ENCODE measurements at regions not wholly inside any gene's neighbourhood (a gene's known extent, or its start where the extent isn't known, plus 50 kb on each side); places are given as distances from the start of the nearest gene placed in this dataset.
"Not testable (repeated sequence)": the region's sequence is repeated elsewhere in the genome, so short reads cannot be mapped to it uniquely, and the experiment has no call there.

DNA sequence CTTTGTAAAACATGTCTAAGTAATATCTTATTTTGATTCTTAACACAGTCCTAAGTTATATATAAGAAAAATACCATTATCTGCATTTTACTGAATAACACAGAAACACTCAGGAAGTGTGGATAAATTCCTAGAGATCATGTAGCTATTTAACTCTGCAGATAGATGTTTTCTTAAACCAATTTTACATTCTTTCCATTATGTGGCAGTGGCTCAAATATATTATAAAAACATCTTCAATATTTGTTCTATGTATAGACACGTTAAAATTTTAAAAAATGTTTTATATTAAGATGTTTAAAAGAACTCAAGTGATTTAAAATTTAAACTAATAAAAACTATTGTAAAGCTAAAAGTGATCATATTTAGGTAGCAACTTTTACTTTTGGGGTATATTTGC is 683.8 kb downstream of the DIPK2A start:
- no peak for DNase-seq

DNA sequence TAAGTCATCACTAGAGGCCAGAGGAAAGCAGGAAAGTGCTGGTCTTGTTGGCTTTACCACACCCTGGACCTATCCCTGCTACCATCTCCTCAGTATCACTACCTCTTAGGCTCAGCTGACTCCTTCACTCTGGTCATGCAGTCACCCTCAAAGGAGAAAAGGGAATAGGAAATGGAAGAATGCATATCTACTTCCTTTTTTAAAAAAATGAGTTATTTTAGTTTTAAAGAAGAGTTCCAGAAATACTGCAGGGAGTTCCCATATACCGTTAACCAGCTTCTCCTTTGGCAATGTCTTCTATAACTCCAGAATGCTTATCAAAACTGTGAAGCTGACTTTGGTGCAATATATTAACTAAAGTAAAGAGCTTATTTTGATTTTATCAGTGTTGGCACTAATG is 688.6 kb downstream of the DIPK2A start:
- no peak for DNase-seq

DNA sequence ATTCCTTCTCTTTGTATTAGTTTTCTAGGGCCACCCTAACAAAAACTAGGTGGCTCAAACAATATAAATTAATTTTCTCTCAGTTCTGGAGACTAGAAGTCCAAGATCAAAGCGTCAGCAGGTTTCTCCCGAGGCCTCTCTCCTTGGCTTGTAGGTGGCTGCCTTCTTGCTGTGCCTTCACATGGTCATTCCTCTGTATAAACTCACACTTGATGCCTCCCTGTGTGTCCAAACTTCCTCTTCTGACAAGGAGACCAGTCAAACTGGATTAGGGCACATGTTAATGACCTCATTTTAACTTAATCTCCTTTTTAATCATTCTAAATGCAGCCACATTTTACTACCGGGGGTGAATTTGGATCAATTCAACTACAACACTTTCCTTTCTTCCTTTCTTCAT is 691.1 kb downstream of the DIPK2A start:
- DNase-seq: no peak

DNA sequence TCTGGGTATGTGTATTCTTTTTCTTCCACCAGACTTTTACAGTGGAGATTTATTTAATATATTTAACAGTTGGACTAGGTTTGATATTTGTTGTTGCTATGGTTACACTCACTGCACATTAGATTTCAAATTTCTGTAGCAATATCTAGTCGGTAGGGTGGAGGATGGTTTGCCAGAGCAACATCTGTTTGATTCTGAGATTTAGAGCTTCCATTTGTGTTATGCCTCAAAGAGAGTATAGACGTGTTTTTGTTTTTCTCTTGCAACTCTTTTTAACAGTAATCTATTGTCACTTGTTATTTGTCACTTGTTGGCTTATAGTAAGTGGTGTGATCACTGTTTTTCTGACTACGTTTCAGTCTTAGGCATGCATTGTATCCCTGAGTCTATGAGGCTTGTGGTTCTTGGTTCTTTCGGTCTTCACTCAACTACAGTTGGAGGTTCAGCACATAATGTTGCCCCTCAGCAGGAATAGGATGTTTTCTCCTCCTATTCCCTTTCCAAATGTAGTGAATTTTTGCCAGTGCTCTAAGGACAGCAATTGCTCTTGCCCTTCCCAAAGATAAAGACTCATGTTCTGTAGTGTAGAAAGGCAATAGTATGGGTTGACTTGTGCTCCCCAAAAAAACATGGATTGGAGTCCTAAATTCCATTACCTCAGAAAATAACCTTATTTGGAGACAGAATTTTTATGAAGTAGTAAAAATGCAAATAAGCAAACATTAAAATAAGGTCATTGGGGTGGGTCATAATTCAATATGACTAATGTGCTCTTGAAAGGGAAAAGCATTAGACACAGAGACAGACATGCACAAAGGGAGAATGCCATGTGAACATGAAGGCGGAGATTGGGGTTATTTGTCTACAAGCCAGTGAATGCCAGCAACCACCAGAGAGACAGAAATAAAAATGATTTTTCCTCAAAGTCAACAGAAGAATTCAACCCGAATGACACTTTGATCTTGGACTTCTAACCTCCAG is 692.1 kb downstream of the DIPK2A start:
- DNase-seq: no peak

DNA sequence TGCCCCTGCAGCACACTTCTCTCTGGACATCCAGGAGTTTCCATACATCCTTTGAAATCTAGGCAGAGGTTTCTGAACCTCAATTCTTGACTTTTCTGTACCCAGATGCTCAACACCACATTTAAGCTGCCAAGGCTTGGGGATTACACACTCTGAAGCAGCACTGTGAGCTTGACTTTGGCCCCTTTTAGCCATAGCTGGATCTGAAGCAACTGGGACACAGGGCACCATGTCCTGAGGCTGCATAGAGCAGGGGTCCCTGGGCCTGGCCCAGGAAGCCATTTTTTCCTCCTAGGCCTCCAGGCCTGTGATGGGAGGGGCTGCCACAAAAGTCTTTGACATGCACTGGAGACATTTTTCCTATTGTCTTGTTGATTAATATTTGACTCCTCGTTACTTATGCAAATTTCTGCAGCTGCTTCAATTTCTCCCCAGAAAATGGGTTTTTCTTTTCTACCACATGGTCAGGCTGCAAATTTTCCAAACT is 694.0 kb downstream of the DIPK2A start:
- no peak for DNase-seq

DNA sequence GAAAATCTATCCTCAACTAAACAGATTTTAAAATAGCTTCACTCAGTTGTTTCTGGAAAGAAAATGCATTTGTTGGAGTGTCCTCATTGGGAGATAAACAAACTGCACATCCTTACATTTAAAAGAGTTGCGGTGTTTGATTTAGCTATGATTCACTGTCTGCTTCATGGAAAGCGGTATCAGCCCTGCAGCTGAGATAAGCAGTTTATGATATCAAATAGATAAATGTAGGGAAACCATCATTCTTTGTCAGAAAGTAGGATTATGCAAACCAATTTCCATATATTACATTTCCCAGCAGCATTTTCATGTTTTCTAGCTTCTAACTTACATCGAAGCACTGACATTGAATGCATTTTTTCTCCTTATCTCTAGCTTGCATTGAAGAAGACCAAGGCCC is 698.9 kb downstream of the DIPK2A start:
- no peak for DNase-seq

DNA sequence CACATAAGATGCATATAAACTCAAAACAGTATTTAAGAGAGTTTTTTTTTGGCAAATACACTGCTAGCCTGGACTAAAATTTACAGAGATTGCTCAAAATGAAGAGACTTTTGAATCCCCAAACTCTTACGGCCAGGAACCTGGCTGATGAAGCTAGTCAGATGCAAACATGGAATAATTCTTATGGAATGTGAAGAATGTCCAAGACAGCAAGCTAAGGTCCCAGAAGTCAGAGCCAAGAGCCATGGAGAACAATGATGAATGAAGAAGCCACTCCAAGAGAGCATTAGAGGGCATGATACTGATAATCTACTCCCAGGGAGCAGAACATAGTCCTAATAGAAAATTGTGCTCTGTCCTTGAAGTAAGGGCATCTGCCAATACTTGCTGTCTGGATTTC is 705.5 kb downstream of the DIPK2A start:
- DNase-seq: no peak

DNA sequence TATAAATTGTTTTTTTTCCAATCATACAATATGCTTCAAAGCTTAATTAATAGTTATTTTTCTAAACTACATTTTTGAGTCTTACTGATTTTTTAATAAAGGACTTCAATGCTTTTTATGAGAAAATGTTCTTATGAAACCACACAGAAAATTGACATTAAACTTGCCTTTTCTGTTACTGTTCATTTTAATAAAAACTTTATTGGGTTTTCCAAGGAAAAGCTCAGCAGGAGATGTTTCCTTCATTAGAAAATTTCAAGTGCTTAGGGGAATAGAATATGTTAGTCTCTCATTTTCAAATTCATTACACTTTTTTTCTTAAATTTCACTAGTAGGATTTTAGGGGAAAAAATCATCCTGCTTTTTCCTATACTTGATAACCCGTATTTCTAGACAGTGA is 711.4 kb downstream of the DIPK2A start:
- DNase-seq: no peak

DNA sequence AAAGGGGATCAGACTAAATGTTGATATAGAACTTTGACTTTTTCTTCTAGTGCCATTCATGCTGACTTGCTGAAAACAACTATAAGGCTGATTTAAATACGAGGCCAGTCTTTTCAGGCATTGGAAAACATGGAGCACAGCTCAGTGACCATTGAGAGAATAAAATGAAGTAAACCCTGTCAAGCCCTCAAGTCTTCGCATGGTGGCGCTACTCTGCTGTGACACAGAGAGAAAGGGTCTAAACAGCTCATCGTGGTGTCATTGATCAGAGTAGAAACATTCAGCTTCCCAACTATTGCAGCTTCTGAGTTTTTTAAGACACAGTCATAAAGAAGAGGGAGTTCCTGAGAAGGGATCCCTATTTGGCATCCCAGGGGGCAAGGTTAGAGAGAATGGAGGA is 716.2 kb downstream of the DIPK2A start:
- no peak for DNase-seq

DNA sequence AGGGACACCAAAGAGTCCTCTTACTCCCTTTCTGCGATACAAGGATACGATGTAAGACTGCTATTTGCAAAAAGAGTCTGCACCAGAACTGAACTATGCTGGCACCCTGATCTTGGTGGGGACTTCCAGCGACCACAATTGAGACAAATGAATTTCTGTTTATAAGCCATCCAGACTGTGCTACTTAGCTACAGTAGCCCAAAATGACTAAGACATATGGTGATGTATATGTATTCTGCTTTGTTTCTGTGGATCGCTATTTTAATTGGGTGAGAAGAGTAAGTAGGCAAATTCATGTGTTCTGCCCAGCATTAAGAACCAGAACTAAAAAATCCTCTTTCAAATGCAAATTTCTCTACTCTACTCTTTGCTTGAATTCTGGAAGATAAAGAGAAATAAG is 720.9 kb downstream of the DIPK2A start:
- DNase-seq: no peak

DNA sequence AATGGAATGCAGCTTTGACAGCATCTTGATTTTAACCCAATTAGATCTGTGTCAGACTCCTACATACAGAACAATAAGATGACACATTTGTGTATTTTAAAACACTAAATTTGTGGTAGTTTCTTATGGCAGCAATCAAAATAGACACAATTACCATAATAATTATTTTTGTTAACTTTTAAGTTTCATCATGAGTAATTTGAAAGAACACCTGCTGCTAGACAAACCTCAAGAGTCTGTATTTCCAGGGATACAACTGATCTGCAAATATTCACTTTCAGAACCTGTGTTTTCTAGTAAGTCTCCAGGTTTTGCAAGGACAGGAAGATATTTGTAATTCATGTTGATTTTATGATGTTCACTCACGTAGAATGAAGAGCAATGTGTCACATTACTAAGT is 736.8 kb downstream of the DIPK2A start:
- no peak for DNase-seq

DNA sequence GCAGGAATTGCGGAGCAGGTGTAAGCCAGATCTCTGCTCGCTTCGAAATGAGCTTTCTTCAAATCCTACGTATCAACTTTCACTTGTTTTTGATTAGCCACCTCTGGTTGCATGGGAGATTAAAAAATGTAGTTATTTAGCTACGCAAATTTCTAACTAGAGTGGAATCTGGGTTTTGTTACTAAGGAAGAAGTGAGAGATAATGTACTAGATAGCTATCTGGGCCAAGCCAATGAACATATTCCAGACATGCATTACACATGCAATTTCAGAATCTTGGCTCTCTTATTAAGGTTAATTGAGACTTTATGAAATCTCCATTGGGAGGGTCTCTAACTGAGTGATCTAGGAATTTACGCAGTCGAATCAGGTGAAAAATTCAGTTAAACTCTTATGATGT is 765.7 kb downstream of the DIPK2A start:
- DNase-seq: no peak

DNA sequence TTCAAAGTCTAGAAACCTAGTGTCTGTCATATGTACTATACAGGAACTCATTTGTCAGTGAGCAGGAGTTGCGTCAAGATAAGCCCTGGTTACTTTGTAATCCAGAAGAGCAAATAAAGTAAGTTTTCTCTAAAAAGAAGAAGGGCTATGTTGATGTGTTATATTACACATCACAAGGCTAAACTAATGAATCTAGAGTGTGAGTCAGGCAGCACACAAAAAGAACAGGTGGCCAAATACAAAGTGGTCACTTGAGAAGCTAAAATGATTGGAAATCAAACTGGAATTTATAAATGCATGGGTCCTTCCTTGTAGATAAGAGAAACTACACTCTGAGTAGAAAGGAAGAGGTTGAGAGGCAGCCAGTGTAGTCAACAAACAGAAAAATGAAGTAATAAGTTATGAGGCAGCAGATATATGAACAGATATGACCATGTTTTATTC is 771.6 kb downstream of the DIPK2A start:
- DNase-seq: no peak

DNA sequence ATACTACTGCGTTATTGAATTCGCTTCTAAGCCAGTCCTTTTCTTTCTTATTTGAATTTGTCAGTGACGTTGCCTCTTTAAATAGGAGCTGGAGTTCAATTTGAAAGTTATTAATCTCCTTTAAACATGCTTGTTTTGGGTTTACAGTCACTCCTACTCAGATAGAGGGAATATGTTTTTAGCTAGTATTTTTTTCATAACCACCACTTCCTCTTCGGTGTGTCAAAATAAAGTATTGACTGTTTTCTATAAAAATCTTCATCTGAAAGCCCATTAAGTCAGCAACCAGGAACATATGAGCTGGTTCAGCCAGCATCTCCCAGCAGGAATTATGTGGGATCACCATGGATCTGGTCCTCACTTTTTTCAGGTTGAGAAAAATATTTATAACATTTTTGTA is 772.9 kb downstream of the DIPK2A start:
- DNase-seq: no peak

DNA sequence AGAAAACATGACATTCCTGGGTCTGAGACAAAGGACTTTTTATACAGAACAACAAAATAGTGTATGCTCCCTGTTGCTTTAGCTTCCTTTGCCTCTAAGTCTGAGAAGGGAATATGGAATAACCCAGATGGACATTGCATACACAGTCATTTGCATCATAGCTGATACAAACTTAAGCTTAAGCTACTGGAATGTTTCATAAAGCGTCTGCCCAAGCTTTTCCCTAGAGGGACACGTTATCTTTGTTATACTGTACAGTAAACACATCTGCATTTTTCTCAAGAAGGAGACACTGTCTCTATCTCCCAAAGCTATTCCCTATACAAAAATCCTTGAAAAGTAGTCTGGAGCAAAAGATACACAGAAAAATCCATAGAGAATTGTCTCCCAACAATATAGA is 775.0 kb downstream of the DIPK2A start:
- DNase-seq: no peak

DNA sequence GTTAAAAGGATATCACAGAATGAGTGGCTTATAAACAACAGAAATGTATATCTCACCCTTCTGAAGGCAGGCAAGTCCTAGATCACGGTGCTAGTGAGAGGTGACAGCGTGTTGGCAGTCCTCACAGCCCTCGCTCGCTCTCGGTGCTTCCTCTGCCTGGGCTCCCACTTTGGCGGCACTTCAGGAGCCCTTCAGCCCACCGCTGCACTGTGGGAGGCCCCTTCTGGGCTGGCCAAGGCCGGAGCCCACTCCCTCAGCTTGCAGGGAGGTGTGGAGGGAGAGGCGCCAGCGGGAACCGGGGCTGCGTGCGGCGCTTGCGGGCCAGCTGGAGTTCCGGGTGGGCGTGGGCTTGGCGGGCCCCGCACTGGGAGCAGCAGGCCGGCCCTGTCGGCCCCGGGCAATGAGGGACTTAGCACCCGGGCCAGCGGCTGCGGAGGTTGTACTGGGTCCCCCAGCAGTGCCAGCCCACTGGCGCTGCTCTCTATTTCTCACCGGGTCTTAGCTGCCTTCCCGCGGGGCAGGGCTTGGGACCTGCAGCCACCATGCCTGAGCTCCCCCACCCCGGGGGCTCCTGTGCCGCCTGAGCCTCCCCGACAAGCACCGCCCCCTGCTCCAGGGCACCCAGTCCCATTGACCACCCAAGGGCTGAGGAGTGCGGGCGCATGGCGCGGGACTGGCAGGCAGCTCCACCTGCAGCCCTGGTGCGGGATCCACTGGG is 778.1 kb downstream of the DIPK2A start:
- DNase-seq: not testable (repeated sequence)

DNA sequence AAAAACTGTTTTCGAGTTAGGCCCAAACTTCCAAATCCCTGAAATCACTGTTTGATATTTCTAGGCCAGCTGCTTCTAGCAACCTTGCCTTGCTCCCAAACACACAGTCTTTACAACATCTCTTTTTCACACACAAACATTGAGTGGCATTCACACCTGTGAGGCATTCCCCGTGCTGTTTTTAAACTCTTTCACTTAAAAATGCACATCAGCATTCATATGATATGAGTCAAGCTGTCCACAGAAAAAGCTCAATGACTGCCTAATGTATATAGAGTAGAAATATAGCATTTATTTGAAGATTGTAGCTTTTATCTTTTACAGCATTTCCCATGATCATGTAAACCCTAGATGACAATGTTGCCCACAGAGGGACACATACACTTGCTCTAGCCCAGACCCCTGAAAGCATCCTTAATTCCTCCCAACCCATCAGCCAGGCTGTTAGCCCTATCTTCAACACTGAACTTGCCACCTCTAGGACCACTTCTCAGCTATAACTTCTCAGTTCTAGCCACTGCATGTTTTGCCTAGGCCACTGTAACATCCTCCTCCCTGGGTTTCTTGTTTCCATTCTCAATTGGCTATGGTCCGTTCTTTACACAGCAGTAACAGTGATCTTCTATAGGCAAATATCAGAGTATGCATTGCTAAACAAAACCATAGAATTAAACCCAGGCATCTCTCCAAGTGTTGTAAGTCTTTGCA is 782.6 kb downstream of the DIPK2A start:
- DNase-seq: no peak

DNA sequence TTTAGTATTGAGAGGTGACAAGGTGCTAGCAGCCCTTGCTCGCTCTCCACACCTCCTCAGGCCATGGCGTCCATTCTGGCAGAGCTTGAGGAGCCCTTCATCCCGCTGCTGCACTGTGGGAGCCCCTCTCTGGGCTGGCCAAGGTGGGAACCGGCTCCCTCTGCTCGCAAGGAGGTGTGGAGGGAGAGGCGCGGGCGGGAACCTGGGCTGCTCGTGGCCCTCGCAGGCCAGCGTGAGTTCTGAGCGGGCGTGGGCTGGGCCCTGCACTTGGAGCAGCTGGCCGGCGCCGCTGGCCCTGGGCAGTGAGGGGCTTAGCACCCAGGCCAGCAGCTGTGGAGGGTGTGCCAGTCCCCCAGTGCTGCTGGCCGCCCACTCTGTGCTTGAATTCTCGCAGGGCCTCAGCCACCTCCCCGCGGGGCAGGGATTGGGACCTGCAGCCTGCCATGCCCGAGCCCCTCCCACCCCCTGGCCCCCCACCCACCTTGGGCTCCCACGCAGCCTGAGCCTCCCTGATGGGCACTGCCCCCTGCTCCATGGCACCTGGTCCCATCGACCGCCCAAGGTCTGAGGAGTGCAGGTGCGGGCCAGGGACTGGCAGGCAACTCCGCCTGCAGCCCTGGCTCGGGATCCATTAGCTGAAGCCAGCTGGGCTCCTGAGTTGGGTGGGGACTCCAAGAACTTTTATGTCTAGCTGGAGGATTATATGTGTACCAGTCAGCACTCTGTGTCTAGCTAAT is 785.2 kb downstream of the DIPK2A start:
- DNase-seq: no peak

DNA sequence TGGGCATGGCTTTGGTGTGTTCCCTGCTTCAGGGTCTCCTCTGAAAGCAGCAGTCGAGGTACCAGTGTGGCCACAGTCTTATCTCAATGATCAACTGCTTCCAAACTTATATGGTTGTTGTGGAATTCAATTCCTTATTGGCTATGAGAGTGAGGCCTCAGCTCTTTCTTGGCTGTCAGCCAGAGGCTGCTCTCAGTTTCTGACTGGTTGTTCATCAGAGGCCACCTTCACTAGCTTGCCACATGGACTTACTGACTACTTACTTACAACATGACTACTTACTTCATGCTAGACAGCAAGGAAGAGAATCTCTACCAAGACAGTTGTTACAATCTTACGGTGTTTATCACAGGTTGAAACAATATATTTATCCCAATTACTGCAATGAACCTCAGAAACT is 789.2 kb downstream of the DIPK2A start:
- DNase-seq: no peak

DNA sequence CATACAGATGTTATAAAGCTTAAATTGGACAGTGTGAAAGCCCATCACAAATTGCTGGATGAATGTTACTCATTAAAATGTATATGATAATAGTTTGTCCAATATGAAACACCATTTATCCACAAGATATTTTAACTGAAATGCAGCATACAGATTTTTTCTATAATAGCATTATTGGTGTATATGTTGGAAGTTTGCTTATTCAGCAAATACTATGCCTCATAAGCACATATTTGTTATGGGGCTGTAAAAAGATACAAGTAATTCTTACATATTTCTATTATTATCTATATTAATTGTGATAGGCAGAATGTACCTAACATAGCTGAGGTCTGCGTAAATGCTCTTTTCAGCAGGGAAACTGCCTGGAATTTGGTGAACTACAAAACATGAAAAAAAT is 790.5 kb downstream of the DIPK2A start:
- DNase-seq: no peak

DNA sequence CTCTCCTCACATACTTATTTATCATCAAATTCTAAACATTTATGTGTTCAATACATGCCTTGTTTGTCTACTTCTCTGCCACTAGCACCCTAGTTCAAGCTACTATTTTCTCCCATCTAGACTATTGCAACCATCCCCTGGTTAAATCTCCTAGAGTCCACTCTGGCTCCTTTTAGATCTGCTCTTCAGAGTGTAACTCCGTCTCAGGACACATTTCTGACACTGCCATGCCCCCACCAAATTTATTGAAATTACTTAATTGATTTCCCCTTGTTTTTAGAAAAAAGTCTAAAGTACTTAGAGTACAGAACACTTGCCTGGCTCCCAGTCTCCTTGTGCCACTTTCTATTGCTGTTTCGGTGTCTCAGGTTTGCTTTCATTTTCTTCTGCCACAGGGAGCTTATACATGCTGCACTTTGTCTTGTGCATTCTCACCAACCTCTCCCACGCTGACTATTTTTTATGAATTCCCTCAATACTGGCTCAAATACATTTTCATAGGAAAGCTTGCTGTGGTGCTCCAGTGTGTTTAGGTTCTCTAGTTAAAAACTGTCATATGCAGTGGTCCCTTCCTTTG is 792.3 kb downstream of the DIPK2A start:
- DNase-seq: no peak

DNA sequence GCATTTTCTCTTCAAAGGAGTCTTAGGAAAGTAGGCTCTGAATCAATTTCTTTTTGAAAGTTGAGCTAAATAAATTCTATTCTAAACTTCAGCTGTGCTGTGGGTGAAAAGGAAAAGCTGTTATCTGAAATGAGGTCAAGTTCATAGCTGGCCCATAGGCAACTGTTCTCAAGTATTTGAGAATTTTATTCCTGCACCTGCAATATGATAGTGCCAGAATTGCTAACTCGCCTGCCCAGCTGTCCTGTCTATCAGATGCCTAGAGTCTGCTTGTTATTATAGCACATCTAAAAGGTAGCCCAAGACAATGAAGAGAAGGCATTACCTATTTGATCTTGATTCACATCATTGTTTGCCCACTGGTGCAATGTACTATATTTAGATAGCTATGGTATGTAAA is 798.7 kb downstream of the DIPK2A start:
- DNase-seq: no peak
